Testis (tissue), 2 donors: ENCODE measurements at regions not wholly inside any gene's neighbourhood (a gene's known extent, or its start where the extent isn't known, plus 50 kb on each side); places are given as distances from the start of the nearest gene placed in this dataset.

Source experiments
- DNase-seq: peaks from one replicate; pipeline ENCODE4 v3.0.0-alpha.2; 2019
- H3K27ac ChIP-seq, 2 donors: fragments of 200-600 bp; sonication (generic); one replicate each; pipeline ENCODE4 v1.5.1; 2019
- H3K27me3 ChIP-seq: fragments of 200-600 bp; sonication (generic); one replicate; pipeline ENCODE4 v1.5.1; 2019
- H3K36me3 ChIP-seq: fragments of 200-600 bp; sonication (generic); one replicate; pipeline ENCODE4 v1.5.1; 2017; ENCODE audit warnings: low read depth; ENCODE audit errors: missing control alignments
- H3K4me1 ChIP-seq: fragments of 200-600 bp; sonication (generic); one replicate; pipeline ENCODE4 v1.5.1; 2019
- H3K4me3 ChIP-seq, 2 donors: fragments of 200-600 bp; sonication (generic); one replicate each; pipeline ENCODE4 v1.5.1; 2017 to 2019
- H3K9me3 ChIP-seq: fragments of 200-600 bp; sonication (generic); one replicate; pipeline ENCODE4 v1.5.1; 2017
- POLR2A ChIP-seq: fragments of 450-650 bp; IDR thresholded peaks from one replicate; pipeline ENCODE4 v1.6.1; 2017; ENCODE audit warnings: antibody characterized with exemption, mild to moderate bottlenecking, moderate library complexity
- WGBS, 2 donors: methylation state at CpG; one replicate each; pipeline ENCODE4 v1.1.5; 2018; 5-methylcytosine and 5-hydroxymethylcytosine counted together
- intact Hi-C: fragments of 100-400 bp; cut with DNase I; formaldehyde crosslinking; loops from one replicate; pipeline ENCODE4 v1.15.1; 2023; ENCODE audit warnings: low total_unique reads
- TF ChIP-seq, protein P1 (sequence below), 3 experiments: fragments of 450-650 bp in 2 of 3; fragments of 200-600 bp in 1 of 3; sonication (generic) in 1 of 3; IDR thresholded peaks; one replicate each; pipeline ENCODE4 v1.5.1; 2016 to 2019; ENCODE audit warnings: antibody characterized with exemption in 3 of 3, mild to moderate bottlenecking in 2 of 3, moderate library complexity in 1 of 3

DNA sequence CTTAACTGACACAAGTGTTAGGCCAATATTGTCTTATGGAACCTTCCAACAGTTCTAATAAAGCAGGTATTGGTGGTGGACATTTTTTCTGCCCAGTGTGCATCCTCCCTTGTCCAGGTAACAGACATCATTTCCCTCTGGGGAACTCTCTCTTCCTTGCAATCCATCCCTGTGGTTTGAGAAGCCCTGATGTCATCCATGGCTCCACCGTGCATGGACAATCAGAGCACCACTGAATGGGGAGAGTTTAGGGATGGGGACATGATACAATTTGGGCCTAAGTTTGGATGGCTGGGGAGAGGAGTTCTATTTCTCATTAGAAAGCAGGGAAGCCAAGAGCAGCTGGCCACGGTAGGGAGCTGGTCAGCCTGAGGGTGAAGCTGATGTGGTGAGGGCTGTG lies 60.2 kb upstream of the ZFP64 start:
- no peaks in the 10 kb centered on the region for H3K27me3 ChIP-seq
- DNase-seq = no peak
- no peaks in the 10 kb centered on the region for H3K9me3 ChIP-seq
- TF ChIP-seq POLR2A = no peak
- TF ChIP-seq, protein P1, sequence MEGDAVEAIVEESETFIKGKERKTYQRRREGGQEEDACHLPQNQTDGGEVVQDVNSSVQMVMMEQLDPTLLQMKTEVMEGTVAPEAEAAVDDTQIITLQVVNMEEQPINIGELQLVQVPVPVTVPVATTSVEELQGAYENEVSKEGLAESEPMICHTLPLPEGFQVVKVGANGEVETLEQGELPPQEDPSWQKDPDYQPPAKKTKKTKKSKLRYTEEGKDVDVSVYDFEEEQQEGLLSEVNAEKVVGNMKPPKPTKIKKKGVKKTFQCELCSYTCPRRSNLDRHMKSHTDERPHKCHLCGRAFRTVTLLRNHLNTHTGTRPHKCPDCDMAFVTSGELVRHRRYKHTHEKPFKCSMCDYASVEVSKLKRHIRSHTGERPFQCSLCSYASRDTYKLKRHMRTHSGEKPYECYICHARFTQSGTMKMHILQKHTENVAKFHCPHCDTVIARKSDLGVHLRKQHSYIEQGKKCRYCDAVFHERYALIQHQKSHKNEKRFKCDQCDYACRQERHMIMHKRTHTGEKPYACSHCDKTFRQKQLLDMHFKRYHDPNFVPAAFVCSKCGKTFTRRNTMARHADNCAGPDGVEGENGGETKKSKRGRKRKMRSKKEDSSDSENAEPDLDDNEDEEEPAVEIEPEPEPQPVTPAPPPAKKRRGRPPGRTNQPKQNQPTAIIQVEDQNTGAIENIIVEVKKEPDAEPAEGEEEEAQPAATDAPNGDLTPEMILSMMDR (IDR thresholded peaks at IDR 0.05) = no peak
- H3K4me1 ChIP-seq = no peaks in the 10 kb centered on the region
- H3K4me3 ChIP-seq = no peak overlapping the region
- intact Hi-C loops = no loop called here
- H3K27ac ChIP-seq = no peak overlapping the region
- no peaks in the 10 kb centered on the region for H3K36me3 ChIP-seq
- 96 to 100% methylated on average over 2 of the region's 2 CpGs for WGBS, 2 donors

DNA sequence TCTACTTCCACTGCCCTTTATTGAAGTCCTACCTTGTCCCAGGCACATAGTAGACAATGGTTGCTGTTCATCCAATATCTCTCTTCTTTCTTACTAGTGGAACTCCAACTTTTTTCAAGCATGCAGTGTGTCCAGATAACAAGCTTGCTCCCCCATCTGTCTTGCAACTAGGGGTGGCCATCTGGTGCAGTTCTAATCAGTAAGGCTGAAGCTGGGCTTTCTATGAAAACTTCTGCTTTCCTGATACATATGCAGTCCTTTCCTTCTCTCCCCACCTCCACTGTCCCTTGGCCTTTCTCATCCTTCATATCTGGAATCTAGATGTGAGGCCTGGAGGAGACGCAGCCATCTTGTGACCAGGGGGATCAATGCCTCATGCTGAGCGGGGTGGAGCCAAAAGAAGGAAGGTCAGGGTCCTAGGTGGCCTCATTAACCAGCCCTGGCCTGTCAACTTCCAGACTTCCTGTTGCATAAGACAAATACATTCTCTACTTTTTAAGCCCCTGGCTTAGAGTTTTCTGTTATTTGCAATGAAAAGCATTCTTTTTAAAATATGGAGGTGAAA lies 59.6 kb upstream of the ZFP64 start:
- DNase-seq = no peak
- H3K9me3 ChIP-seq = no peaks in the 10 kb centered on the region
- WGBS, 2 donors = 95 to 96% methylated on average over 2 of the region's 2 CpGs
- intact Hi-C loops = no loop called here
- H3K27me3 ChIP-seq = no peaks in the 10 kb centered on the region
- no peak overlapping the region for H3K4me3 ChIP-seq
- TF ChIP-seq POLR2A = no peak
- TF ChIP-seq, protein P1 (IDR thresholded peaks at IDR 0.05) = no peak
- H3K27ac ChIP-seq = no peak overlapping the region
- no peaks in the 10 kb centered on the region for H3K36me3 ChIP-seq
- no peaks in the 10 kb centered on the region for H3K4me1 ChIP-seq

DNA sequence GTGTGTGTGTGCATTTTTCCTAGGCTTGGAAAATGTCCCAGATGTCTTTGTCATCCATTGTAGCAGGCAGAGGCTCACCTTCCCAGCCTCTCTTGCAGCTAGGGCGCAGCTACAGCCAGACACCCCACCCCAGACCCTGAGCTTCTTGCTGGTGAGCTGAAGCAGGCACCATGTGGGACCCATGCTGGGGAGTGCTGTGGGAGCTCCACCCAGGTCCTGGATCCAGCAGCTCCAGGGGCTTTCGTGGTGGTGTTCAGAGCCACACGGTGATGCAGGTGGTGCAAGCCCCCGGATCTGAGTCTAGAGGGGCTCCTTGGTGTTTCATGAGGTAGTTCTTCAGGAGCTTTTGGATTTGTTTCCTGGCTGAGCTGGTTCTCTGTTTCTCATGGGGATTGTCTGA lies 56.0 kb upstream of the ZFP64 start:
- intact Hi-C loops = no loop called here
- H3K9me3 ChIP-seq = no peaks in the 10 kb centered on the region
- H3K36me3 ChIP-seq = no peaks in the 10 kb centered on the region
- no peak overlapping the region for H3K27ac ChIP-seq
- no peaks in the 10 kb centered on the region for H3K4me1 ChIP-seq
- 92% methylated on average over 4 of the region's 4 CpGs for WGBS, 2 donors
- H3K27me3 ChIP-seq = no peaks in the 10 kb centered on the region
- no peak overlapping the region for H3K4me3 ChIP-seq
- no peak for DNase-seq
- no peak for TF ChIP-seq POLR2A
- TF ChIP-seq, protein P1 (IDR thresholded peaks at IDR 0.05) = no peak

DNA sequence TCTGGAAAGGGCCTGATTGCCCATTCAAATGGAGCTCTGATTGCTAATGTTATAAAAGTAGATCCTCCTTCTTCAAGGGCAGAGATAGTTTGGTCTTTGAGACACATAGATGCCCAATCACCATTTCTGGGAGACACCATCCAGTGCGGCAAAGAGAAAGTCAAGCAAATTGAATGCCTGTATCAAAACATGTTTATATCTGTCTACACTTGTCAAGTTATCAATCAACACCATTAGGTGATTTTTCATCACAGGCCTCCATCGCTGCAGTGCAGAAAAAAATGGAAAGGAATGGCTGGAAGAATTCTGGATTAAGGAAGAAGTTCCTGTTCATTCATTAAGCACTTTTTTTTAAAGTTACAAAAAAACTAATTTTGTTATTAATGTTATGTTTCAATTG lies 54.8 kb upstream of the ZFP64 start:
- no peak for DNase-seq
- intact Hi-C loops = no loop called here
- Histone ChIP-seq H3K4me1 (no peaks in the 10 kb centered on the region), H3K9me3 (no peaks in the 10 kb centered on the region), H3K4me3 (no peak overlapping the region), H3K36me3 (no peaks in the 10 kb centered on the region), H3K27me3 (no peaks in the 10 kb centered on the region), H3K27ac (no peak overlapping the region)
- no peak for TF ChIP-seq POLR2A
- TF ChIP-seq, protein P1 (IDR thresholded peaks at IDR 0.05) = no peak
- 96 to 97% methylated on average over 2 of the region's 2 CpGs for WGBS, 2 donors

DNA sequence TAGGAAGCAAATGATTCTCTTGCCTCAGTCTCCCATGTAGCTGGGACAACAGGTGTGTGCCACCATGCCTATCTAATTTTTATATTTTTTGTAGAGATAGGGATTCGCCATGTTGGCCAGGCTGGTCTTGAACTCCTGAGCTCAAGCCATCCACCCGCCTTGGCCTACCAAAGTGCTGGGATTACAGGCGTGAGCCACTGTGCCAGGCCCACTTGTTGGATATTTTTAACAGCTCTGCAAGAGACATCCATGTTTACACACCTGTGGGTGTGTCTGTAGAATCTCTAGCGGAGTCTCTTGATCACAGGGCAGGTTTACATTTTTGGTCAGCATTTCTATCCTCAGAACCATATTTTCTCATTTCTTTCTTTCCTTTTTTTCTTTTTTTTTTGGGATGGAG lies 53.1 kb upstream of the ZFP64 start:
- no peaks in the 10 kb centered on the region for H3K36me3 ChIP-seq
- no peak overlapping the region for H3K27ac ChIP-seq
- intact Hi-C loops = no loop called here
- no peaks in the 10 kb centered on the region for H3K27me3 ChIP-seq
- no peaks in the 10 kb centered on the region for H3K4me1 ChIP-seq
- H3K9me3 ChIP-seq = no peaks in the 10 kb centered on the region
- no peak for DNase-seq
- no peak for TF ChIP-seq POLR2A
- TF ChIP-seq, protein P1 (IDR thresholded peaks at IDR 0.05) = no peak
- no peak overlapping the region for H3K4me3 ChIP-seq
- 82 to 98% methylated on average over 4 of the region's 4 CpGs for WGBS, 2 donors
